ENCODE measurements at regions not wholly inside any gene's neighbourhood (a gene's known extent, or its start where the extent isn't known, plus 50 kb on each side); places are given as distances from the start of the nearest gene placed in this dataset.

DNA sequence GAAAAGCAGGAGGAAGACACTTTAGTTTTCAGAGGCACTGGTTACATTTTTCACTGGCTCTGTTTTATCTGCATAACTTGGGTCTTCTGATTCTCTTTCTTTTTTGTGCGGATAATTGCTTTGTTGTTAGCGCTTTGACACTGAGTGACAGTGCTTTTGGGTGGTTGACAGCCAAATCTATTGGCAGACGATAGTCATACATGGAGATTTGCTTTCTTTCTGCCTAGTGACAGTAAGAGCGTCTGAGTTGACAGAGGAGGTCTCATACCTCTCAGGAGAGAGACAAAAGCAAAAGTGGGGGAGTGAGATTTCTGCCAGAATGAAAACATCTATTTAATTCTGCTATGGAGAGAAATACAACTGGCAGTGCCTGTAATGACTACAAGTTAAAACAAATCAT, 2278.0 kb upstream of the WWC1 start:
- intact Hi-C loops (cut with DNase I) = no loop called here
- DNase-seq (ENCODE audit: low spot score) = no peak

DNA sequence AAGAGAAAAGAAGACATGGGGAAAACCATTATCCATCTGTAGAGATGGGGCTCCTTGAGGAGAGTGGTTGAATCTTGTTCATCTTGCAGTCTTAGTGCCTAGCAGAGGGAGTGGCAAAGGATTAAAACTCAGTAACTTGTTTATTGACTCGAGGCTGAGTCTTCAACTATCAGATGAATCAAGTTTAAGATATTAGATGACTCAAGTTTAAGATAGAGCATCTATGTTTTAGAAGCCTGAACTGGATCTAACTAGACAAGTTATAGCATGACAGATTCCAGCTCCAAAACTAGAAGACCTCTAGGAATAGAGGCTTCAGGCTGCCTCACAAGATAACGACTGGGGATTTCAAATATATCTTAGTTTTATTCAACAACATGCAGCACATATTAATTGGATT, 2277.2 kb upstream of the WWC1 start:
- no peak for DNase-seq (ENCODE audit: low spot score)
- intact Hi-C loops (cut with DNase I) = no loop called here

- intact Hi-C loops (cut with DNase I) = no loop called here
These were observed 2272.7 kb upstream of the WWC1 start for GRCh38 chr5:166018716-166019115.

GRCh38 chr5:166022065-166022464, 2269.4 kb upstream of the WWC1 start:
- intact Hi-C loops (cut with DNase I) = no loop called here
- DNase-seq (ENCODE audit: low spot score) = no peak

More at GRCh38 chr5:166018716-166019115, 2272.7 kb upstream of the WWC1 start:
- no peak for DNase-seq (ENCODE audit: low spot score)

- intact Hi-C loops (cut with DNase I) = no loop called here
- DNase-seq (ENCODE audit: low spot score) = no peak
These were observed 2266.5 kb upstream of the WWC1 start for GRCh38 chr5:166024970-166025369.

DNA sequence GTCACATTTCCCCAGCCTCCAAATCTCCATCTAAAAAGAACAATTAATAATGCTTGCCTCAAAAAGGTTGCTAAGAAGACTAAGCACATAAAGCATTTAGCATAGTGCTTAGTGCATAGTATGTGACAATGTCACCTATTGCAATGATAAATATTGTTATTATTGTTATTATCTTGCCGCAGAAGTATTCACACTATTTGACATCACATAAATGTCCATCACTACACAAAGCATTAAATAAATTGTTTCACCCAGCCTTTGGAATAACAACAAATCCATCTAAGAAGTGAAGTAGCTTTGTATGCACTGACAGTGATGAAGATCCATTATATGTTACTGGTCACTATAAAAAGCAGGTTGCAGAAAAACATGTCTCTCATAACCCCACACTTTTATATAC, 2263.9 kb upstream of the WWC1 start:
- intact Hi-C loops (cut with DNase I) = no loop called here
- no peak for DNase-seq (ENCODE audit: low spot score)

- intact Hi-C loops (cut with DNase I) = no loop called here
- DNase-seq (ENCODE audit: low spot score) = no peak
These were observed 2259.5 kb upstream of the WWC1 start for GRCh38 chr5:166031926-166032325.

GRCh38 chr5:166032601-166033000, 2258.8 kb upstream of the WWC1 start:
- DNase-seq (ENCODE audit: low spot score) = no peak
- intact Hi-C loops (cut with DNase I) = no loop called here

- DNase-seq (ENCODE audit: low spot score) = no peak
- intact Hi-C loops (cut with DNase I) = no loop called here
These were observed 2245.5 kb upstream of the WWC1 start for GRCh38 chr5:166045961-166046360.

DNA sequence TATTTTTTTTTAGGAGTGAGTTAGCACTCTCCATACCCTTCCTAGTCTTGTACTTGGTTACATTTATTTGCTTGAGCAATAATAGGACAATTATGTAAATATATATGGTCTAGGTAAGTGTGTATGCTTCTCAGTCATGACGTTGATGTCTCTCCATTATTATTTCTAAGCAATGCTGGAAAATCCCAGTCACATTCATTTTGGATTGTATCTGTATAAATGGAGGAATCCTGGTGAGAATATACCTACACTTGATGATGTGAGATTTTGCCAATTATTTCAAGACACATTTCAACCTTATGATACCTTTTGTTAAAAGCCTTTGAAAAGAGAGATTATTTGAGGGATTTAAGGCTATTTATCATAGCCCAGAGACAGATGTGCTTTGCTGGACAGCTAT, 2244.5 kb upstream of the WWC1 start:
- intact Hi-C loops (cut with DNase I) = no loop called here

GRCh38 chr5:166050531-166050930, 2240.9 kb upstream of the WWC1 start:
- no peak for DNase-seq (ENCODE audit: low spot score)
- intact Hi-C loops (cut with DNase I) = no loop called here

More for the DNA sequence above, 2244.5 kb upstream of the WWC1 start:
- no peak for DNase-seq (ENCODE audit: low spot score)

DNA sequence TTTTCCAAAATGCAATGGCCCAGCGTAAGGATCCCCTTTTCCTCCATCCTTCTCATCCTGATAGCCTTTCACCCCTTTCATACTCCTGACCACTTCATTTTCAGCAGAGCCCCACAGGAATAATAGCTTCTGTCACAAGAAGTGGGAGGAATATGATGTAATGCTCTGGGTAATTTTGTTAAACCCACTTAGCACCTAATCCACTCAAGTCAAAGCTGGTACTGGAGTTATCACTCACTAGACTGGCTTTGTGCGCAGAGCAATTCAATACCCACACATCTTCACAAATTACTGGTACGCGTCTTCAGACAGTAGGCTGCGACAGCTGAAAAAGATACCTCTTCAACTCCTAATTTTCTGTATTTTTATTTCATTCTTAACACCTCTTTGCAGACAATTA, 2232.8 kb upstream of the WWC1 start:
- DNase-seq (ENCODE audit: low spot score) = no peak
- intact Hi-C loops (cut with DNase I) = no loop called here

GRCh38 chr5:166062094-166062493, 2229.4 kb upstream of the WWC1 start:
- no peak for DNase-seq (ENCODE audit: low spot score)

GRCh38 chr5:166062719-166063118, 2228.7 kb upstream of the WWC1 start:
- intact Hi-C loops (cut with DNase I) = no loop called here
- no peak for DNase-seq (ENCODE audit: low spot score)

More at GRCh38 chr5:166062094-166062493, 2229.4 kb upstream of the WWC1 start:
- intact Hi-C loops (cut with DNase I) = no loop called here

GRCh38 chr5:166063261-166063660, 2228.2 kb upstream of the WWC1 start:
- intact Hi-C loops (cut with DNase I) = no loop called here
- no peak for DNase-seq (ENCODE audit: low spot score)

GRCh38 chr5:166068547-166069335, 2222.7 kb upstream of the WWC1 start:
- intact Hi-C loops (cut with DNase I) = no loop called here

GRCh38 chr5:166073901-166074581, 2217.4 kb upstream of the WWC1 start:
- intact Hi-C loops (cut with DNase I) = no loop called here
- DNase-seq (ENCODE audit: low spot score) = no peak

More at GRCh38 chr5:166068547-166069335, 2222.7 kb upstream of the WWC1 start:
- no peak for DNase-seq (ENCODE audit: low spot score)

- no peak for DNase-seq (ENCODE audit: low spot score)
- intact Hi-C loops (cut with DNase I) = no loop called here
These were observed 2216.6 kb upstream of the WWC1 start for GRCh38 chr5:166074582-166075481.

- DNase-seq (ENCODE audit: low spot score) = no peak
- intact Hi-C loops (cut with DNase I) = no loop called here
These were observed 2208.1 kb upstream of the WWC1 start for GRCh38 chr5:166083183-166083959.

All from cardiac septum (tissue), 1 donor.